ENCODE measurements at regions not wholly inside any gene's neighbourhood (a gene's known extent, or its start where the extent isn't known, plus 50 kb on each side); places are given as distances from the start of the nearest gene placed in this dataset.

- Histone ChIP-seq H3K27ac (ENCODE audit: low read length) (no peak overlapping the region), H3K9me3 (ENCODE audit: insufficient read depth, low read length, severe bottlenecking) (no peaks in the 10 kb centered on the region), H3K27me3 (ENCODE audit: insufficient read depth, low read length, poor library complexity) (no peaks in the 10 kb centered on the region), H3K4me1 (ENCODE audit: insufficient read depth, low read length) (no peaks in the 10 kb centered on the region), H3K36me3 (ENCODE audit: insufficient read depth, low read length) (no peaks in the 10 kb centered on the region), H2AFZ (ENCODE audit: low read depth, low read length) (no peak overlapping the region), H3K4me2 (ENCODE audit: insufficient read depth, low read length) (no peak overlapping the region), H3K4me3 (ENCODE audit: low read depth in 1 of 2, low read length in 2 of 2) (no peak overlapping the region), H4K20me1 (ENCODE audit: insufficient read depth, low read length) (no peaks in the 10 kb centered on the region), H3K9ac (ENCODE audit: low read depth, low read length) (no peak overlapping the region), H3K79me2 (ENCODE audit: insufficient read depth, low read length) (no peaks in the 10 kb centered on the region)
- TF ChIP-seq CTCF (IDR thresholded peaks at IDR 0.05; ENCODE audit: borderline replicate concordance, extremely low read depth, low read length, poor library complexity, severe bottlenecking) = no peak
- TF ChIP-seq EZH2 (IDR thresholded peaks at IDR 0.05; ENCODE audit: borderline replicate concordance, low read depth, low read length, severe bottlenecking) = no peak
- DNase-seq = no peak
- ATAC-seq (ENCODE audit: insufficient read depth, low read depth) = no peak
These were observed 440.8 kb downstream of the RAP2B start for GRCh38 chr3:153602801-153603200.

GRCh38 chr3:153614140-153614539 is 452.1 kb downstream of the RAP2B start:
- Histone ChIP-seq H3K4me2 (ENCODE audit: insufficient read depth, low read length) (no peak overlapping the region), H3K27me3 (ENCODE audit: insufficient read depth, low read length, poor library complexity) (no peaks in the 10 kb centered on the region), H3K9ac (ENCODE audit: low read depth, low read length) (no peak overlapping the region), H2AFZ (ENCODE audit: low read depth, low read length) (no peak overlapping the region), H3K36me3 (ENCODE audit: insufficient read depth, low read length) (no peaks in the 10 kb centered on the region), H3K4me1 (ENCODE audit: insufficient read depth, low read length) (no peaks in the 10 kb centered on the region), H3K4me3 (ENCODE audit: low read depth in 1 of 2, low read length in 2 of 2) (no peak overlapping the region), H3K79me2 (ENCODE audit: insufficient read depth, low read length) (no peaks in the 10 kb centered on the region), H3K9me3 (ENCODE audit: insufficient read depth, low read length, severe bottlenecking) (no peaks in the 10 kb centered on the region), H4K20me1 (ENCODE audit: insufficient read depth, low read length) (no peaks in the 10 kb centered on the region), H3K27ac (ENCODE audit: low read length) (no peak overlapping the region)
- ATAC-seq (ENCODE audit: insufficient read depth, low read depth) (no peak), DNase-seq (no peak)
- TF ChIP-seq EZH2 (IDR thresholded peaks at IDR 0.05; ENCODE audit: borderline replicate concordance, low read depth, low read length, severe bottlenecking) (no peak), CTCF (IDR thresholded peaks at IDR 0.05; ENCODE audit: borderline replicate concordance, extremely low read depth, low read length, poor library complexity, severe bottlenecking) (no peak)

GRCh38 chr3:153614563-153614962 is 452.5 kb downstream of the RAP2B start:
- Histone ChIP-seq H3K9me3 (ENCODE audit: insufficient read depth, low read length, severe bottlenecking) (no peaks in the 10 kb centered on the region), H3K27ac (ENCODE audit: low read length) (no peak overlapping the region), H4K20me1 (ENCODE audit: insufficient read depth, low read length) (no peaks in the 10 kb centered on the region), H2AFZ (ENCODE audit: low read depth, low read length) (no peak overlapping the region), H3K4me3 (ENCODE audit: low read depth in 1 of 2, low read length in 2 of 2) (no peak overlapping the region), H3K36me3 (ENCODE audit: insufficient read depth, low read length) (no peaks in the 10 kb centered on the region), H3K4me1 (ENCODE audit: insufficient read depth, low read length) (no peaks in the 10 kb centered on the region), H3K27me3 (ENCODE audit: insufficient read depth, low read length, poor library complexity) (no peaks in the 10 kb centered on the region), H3K79me2 (ENCODE audit: insufficient read depth, low read length) (no peaks in the 10 kb centered on the region), H3K9ac (ENCODE audit: low read depth, low read length) (no peak overlapping the region), H3K4me2 (ENCODE audit: insufficient read depth, low read length) (no peak overlapping the region)
- no peak for TF ChIP-seq EZH2 (IDR thresholded peaks at IDR 0.05; ENCODE audit: borderline replicate concordance, low read depth, low read length, severe bottlenecking)
- no peak for TF ChIP-seq CTCF (IDR thresholded peaks at IDR 0.05; ENCODE audit: borderline replicate concordance, extremely low read depth, low read length, poor library complexity, severe bottlenecking)
- ATAC-seq (ENCODE audit: insufficient read depth, low read depth) (no peak), DNase-seq (no peak)

GRCh38 chr3:153615863-153616262 is 453.8 kb downstream of the RAP2B start:
- Histone ChIP-seq H3K9me3 (ENCODE audit: insufficient read depth, low read length, severe bottlenecking) (no peaks in the 10 kb centered on the region), H3K79me2 (ENCODE audit: insufficient read depth, low read length) (no peaks in the 10 kb centered on the region), H2AFZ (ENCODE audit: low read depth, low read length) (no peak overlapping the region), H3K27me3 (ENCODE audit: insufficient read depth, low read length, poor library complexity) (no peaks in the 10 kb centered on the region), H3K36me3 (ENCODE audit: insufficient read depth, low read length) (no peaks in the 10 kb centered on the region), H3K4me3 (ENCODE audit: low read depth in 1 of 2, low read length in 2 of 2) (no peak overlapping the region), H3K27ac (ENCODE audit: low read length) (no peak overlapping the region), H3K9ac (ENCODE audit: low read depth, low read length) (no peak overlapping the region), H3K4me2 (ENCODE audit: insufficient read depth, low read length) (no peak overlapping the region), H4K20me1 (ENCODE audit: insufficient read depth, low read length) (no peaks in the 10 kb centered on the region), H3K4me1 (ENCODE audit: insufficient read depth, low read length) (no peaks in the 10 kb centered on the region)
- ATAC-seq (ENCODE audit: insufficient read depth, low read depth) = no peak
- TF ChIP-seq CTCF (IDR thresholded peaks at IDR 0.05; ENCODE audit: borderline replicate concordance, extremely low read depth, low read length, poor library complexity, severe bottlenecking) (no peak), EZH2 (IDR thresholded peaks at IDR 0.05; ENCODE audit: borderline replicate concordance, low read depth, low read length, severe bottlenecking) (no peak)
- DNase-seq = no peak
